Glomerular endothelial cell (primary cell): ENCODE measurements at regions not wholly inside any gene's neighbourhood (a gene's known extent, or its start where the extent isn't known, plus 50 kb on each side); places are given as distances from the start of the nearest gene placed in this dataset.
A peak's percentile ranks its signal among the peaks of the same experiment; 100 is the strongest.
"Not testable (repeated sequence)": the region's sequence is repeated elsewhere in the genome, so short reads cannot be mapped to it uniquely, and the experiment has no call there.

Experiments used
- DNase-seq: peaks from one replicate; pipeline ENCODE4 v3.0.0-alpha.2; 2011; ENCODE audit warnings: low read depth, low spot score; ENCODE audit errors: extremely low read depth

DNA sequence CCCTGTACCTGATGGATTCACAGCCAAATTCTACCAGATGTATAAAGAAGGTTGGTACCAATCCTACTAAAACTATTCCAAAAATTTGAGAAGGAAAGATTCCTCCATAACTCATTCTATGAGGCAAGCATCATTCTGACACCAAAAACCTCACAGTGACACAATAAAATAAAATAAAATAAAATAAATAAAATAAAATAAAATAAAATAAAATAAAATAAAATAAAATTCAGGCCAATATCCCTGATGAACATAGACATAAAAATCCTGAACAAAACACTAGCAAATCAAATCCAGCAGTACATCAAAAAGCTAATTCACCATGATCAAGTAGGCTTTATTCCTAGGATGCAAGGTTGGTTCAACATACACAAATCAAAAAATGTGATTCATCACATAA lies 108.1 kb downstream of the PROX1 start:
- DNase-seq = not testable (repeated sequence)

DNA sequence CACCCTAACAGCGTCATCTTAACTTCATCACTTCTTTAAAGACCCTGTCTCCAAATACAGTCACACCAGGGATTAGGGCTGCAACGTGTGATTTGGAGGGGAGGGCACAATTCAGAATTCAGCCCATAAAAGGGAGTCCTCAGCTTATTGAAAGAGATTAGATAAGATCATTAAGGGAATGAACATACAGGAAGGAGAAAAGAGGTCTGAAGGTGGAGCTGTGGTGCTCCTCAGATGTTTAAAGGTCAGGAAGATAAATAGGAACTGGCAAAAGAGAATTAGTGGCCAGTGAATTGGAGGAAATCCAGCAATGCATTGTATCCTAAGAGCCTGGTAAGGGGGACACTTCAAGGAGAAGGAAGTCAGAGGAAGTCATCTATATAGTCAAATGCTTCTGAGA lies 113.5 kb downstream of the PROX1 start:
- no peak for DNase-seq

DNA sequence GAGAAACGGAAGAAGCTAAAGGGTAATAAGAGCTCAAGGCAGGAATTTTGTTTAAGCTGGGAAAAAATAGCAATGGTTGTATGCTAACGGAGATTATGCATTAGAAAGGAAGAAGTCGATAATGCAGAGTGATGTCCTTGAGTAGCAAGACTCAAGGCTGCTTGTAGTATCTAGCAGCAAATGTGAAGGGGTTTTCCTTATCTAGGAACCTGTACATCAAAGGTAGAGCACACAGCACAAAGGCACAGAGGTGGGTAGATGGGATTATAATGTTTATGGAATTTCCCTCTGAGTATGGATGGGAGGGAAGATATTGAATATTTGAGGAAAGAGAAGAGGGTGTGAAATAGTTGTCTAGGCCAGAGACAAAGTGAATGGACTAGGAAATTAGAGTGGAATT lies 114.1 kb downstream of the PROX1 start:
- no peak for DNase-seq

DNA sequence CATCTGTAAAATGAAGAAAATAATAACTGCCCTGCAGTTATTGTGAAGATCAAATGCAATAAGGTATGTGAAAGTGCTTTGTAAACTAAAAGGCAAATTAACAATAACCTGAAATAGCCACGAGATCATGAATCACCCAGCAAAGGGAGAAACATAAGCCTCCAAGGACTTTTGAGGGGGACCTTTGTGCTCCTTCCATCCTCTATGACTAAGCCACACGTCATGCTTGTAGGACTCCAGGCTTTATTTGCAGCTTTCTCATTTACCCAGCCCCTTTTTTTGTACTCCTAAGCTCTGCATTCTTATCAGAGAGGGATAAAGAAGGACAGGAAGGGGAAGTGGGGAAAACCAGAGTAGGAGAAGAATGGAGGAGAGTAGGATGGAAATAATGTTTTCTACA lies 115.1 kb downstream of the PROX1 start:
- peak; percentile 63 for DNase-seq

DNA sequence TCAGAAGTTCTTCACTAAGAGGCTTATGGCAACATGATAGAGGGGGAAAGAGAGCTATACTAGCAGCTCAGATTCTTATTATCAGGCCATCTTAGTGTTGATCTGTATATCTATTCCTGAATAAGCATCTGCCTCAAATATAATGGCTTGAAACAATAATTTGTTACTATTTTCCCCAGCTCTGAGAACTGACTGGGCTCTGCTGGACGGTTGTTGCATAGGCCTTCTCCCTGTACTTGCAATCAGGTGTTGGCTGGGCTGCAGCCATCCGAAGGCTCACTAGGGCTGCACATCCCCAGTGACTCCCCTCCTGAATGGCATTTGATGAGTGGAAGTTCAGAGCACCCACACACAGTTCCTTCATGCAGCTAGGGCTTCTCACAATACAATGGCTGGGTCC lies 116.0 kb downstream of the PROX1 start:
- DNase-seq = no peak

DNA sequence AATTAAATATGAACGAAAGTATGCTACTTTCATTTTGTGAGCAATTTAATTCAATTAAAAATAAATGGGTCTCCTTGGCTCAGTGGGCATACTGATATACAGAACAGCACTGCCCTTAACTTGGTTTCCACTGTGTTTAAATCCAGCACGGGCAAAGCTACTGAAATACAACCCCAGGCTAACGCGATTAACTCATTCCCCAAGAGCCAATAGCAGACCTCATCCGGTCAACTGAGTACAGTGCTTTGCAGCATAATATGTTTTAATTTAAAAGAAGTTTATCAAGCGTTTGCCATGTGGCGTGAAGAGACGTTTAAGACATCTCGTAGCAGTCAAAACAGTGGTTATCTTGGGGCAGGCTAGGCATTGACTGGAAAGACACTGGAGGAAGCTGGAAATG lies 118.6 kb downstream of the PROX1 start:
- no peak for DNase-seq

DNA sequence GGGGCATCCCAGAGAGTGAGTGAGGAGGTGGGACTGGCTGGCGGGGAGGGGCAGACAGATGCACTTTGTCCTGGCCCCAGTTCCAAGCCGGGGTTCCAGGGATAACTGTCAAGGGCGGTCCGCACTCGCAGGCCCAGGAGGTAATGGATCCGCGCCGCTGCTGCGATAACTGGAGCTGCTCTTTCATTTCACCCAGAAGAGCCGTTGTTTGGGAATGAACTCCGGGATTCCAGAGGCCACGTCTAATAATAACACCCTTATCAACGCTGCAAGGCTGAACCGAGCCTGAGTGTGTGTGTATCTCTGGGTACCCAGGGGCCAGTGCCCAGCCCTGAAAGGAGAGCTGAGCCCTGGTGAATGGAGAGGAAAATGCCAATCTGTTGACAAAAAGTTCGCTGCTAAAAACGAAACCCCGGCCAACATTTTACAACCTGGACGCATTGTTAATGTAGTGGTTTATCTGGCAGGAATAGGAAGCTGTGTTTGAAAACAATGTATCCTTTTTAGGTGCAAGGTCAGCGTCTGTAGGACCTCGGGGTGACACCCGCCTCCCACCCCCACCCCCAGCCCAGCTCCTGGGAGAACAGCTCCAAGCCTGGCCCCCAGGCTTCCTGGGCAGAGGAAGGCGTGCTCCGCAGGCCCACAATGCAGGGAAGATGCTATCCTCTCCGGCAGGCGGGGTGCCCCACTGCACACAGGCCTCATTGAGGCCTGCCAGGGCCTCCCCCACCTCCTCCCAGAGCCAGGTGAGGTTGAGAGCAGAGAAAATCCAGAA lies 119.7 kb downstream of the PROX1 start:
- no peak for DNase-seq

DNA sequence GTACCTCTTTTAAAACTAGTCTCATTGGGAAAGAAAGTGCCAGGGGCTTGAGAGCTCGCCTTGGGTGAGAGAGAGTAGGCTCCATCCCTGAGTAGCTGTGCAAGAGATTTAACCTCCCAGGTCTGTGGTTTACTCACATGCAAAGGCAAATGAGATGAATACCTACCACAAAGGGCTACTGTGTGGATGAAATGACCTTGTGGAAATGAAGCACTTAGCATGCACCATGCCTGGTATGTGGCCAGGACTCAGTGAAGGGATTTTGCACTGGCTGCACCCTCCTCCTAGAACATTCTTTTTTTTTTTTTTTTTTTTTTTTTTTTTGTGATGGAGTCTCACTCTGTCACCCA lies 120.3 kb downstream of the PROX1 start:
- DNase-seq = no peak

DNA sequence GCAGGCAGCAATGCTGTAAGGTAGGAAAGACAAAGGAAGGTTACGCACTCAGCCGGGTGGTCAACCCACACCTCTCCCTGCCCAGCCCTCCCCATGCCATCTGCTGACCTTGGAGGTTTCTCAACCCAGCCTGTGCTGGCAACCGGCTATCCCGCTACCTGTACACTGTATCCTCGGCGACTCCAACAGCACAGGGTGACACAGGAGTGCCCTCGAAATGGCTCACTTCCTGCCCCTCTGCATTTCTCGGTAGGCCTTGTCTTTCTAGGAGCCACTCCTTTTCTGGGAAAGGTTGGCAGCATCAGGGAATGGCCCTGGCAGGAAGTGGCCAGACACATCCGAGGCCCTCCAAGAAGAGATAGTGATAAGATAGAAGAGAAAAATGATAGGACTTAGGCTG lies 124.0 kb downstream of the PROX1 start:
- DNase-seq = no peak

DNA sequence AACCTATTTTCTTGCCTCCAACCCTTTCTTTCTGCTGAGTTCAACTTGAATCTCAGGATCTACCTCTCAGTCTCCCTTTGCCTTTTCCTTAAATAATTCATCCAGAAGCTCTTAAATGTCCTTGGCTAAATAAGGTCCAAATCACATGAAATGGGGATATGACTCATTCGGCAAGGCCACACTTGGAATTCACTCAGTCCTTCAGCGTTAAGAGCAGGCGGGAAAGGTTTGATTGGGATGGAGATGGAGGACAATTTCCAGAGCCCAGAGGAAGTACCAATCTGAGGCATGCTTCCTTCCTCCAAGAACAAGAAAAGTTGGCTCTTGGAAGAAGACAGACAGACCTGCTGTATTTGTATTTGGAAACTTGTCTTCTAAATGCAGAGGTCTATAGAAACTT lies 128.5 kb downstream of the PROX1 start:
- peak; percentile 69 for DNase-seq

DNA sequence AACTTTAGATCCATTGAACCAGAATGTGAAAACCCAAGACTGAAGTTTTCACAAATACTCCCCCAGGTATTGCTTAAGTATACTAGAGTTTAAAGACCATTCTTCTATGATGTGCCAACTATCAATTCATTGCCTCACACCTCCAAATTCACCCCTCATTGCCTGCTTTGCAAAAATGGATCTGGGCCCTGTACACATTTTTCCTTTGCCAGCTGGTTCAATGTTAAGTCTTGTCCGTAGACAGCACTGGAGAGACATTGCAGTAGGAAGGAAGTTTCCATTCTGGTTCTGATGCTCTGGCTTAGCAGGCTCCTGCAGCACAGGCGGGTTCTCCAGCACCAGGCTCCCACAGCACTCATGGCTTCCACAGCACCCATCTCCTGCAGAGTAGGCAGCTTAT lies 130.0 kb downstream of the PROX1 start:
- DNase-seq = no peak

DNA sequence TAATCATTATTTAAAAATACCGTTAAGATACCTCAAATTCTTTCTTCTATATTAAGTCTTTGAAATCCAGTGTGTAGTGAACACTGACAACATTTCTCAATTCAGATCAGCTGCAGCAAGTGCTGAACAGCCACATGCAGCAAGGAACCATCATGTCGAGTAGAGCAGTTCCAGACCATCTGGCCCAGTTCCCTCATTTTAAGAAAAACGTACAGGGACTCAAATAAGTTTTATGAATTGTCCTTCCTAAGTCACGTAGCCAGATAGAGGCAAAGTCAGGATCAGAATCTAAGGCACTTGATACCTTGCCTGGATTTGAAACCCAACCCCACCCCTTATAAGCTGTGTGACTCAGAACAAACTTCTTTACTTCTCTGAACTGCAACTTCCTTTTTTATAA lies 132.4 kb downstream of the PROX1 start:
- no peak for DNase-seq

DNA sequence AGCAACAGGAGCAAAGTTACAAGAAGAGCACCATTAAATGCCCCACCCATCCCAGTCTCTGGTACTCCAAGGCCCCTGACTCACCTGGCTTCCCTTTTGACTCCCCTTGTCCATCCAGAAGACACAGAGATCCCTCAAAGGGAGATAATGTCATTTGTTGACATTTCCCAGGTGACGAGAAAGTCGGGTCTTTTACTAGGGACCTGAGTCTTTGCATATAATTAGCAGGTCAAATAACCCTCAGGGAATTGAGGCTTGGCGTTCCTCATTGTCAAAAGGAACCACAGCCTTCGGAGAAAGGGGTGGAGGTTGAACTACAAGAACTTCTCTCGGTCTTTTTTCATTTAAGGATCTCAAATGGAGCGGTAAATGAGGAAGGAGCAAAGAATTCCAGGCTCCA lies 133.2 kb downstream of the PROX1 start:
- no peak for DNase-seq

DNA sequence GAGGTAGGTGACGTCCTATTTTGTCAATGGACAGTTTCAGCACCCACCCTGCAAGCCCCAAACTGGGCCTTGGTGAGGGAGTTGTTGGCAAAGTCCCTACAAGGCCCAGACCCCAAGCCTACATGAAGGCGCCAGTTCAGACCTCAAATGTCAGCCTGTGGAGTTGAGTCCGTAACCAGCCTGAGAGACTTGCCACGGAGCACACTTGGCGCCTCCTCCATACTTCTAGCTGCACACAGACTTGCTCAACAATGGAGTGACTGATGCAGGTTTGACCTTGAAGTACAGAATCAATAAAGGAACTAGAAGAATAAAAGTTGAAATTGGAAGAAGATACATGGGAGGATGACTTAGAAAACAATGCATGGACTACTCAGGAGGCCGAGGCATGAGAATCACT lies 134.3 kb downstream of the PROX1 start:
- no peak for DNase-seq

DNA sequence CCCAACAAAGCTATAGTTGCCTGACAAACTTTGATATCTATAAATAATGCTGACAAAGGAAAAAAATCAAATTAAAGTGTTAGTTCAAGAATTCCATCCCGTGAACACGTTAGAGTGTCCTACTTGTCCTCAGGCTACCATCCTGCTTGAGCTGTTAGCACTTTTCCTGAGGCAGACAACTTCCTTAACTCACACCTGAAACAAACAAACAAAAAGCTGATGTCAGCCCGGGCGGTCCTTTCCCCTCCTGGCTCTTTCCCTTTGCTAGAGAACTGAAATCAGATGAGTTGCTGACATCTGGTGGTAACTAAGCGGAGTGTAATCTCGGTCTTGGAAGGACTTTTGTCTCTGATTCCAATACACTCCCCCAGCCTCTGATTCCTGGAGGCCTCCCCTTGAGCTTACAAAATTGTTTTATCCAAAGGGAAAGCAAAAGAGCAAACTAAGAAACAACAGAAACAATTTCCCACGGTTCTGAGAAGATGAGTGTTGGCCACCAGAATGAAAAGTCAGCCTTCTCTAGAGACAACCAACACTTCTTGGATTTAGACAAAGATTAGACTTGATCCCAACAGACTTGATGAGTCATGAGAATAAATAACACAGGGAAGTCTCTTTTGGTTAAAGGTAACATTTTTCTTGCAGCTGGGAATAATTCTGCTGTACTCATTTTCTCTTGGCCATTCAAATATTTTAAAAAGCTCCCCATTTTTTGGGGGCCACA lies 135.4 kb downstream of the PROX1 start:
- DNase-seq = peak; percentile 66

DNA sequence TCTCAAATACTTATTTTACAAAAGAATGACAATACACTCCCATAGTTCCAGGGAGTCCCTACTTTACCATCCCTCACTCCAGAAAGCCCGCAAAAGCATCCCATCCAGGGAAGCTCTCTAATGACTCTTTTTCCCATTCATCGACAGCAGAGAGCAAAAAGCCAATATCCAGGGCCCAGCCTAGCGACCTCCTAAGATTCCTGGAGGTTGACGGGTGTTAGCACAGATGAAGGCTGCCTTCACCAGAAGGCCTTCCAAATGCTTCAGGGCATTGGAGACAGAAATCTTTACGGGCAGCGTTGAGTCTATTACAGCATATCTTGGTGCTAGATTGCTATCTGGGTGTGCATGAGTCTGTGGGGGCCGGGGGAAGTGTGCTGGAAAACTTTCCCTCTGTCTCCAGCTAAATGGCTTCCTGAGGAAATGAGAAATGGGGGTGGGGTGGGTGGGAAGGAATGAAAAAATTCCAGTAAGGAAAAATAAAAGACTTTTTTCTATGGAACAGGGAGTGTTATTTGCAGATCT lies 136.6 kb downstream of the PROX1 start:
- DNase-seq = no peak

DNA sequence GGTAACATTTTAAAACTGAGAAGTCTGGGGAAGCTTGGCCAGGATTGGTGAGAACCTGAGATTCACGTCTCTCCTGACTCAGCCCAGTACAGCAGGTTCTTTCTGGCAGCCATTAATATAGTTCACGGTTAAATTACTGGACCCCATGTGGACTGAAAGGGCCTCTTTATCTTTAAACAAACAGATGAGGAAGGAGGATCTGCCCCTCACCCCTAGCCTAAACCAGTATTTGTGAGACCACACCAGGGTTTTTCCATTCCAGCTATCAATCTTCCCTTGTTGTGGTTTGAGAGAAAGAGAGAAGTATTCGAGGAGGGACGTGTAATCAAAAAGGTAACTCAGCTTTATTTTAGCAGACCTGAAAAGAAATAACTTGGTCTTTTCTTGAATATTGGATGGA lies 137.1 kb downstream of the PROX1 start:
- DNase-seq = no peak

DNA sequence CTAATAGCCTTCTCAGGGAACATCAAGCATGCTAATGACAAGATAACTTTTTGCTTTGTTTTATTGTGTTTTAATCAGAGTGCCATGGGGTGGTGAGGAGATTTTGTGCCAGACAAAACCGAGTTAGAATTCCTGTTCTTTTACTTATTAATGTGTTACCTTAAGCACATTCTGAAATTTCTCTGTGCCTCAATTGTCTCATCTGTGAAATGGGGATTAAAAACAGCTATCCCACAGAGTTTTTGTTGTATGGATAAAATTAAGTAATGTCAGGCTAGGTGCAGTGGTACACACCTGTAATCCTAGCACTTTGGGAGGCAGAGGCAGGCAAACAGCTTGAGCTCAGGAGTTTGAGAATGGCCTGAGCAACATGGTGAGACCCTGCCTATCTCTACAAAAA lies 138.0 kb downstream of the PROX1 start:
- DNase-seq = no peak

DNA sequence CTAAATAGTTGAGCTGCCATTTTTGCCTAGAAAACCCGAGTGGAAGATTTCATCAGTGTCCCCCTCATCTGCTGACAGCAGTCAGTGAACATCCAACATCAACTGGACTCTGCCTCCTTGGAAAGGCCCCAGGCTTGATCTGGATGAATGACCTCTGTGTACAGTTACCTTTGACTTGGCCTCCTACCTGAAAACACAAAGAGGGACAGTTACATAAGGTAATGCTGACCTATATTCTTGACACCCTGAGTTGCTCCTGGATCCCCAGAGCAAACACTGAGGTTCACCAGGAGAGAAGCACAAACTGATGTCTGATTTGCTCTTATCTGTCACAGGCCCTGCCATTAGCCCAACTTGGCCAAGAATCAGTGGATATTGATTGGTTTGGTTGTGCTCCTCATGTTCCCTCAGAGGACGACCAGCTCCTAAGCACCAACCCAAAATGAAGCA lies 138.9 kb downstream of the PROX1 start:
- no peak for DNase-seq

DNA sequence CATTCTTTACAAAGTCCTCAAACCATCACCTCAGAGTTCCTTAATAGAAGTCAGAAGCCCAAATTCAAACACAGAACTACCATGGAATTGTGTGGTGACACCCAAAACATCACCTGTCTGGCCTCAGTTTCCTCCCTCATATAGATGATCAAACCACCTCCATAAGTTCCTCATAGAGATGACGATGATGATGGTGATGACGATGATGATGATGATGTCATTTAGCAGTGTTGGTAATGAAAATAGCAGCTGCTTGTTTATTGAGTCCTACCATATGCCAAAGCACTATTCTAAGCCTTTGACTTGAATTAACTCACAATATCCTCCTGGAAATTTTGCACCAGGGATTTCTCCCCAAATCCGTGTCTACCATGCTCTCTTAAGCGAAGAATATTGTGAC lies 139.9 kb downstream of the PROX1 start:
- no peak for DNase-seq

DNA sequence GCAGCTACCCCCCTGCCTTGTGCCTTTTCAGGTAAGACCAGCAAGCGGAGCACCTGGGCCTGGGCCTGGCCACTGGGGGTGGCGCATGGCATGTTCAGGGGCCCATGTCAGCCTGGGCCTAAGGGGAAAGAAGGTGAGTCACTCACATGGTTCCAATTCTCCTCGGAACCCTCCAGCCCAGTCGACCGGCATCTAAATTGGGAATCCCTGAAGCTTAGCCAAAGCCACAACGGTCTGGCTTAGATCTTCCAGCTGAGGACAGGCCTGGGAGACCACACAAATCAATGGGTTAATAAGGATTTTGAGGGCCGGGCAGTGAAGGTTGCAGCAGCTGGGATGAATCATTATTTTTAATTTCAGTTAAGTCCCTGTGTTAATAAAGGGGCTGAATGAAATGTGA lies 145.1 kb upstream of the SMYD2 start:
- no peak for DNase-seq

DNA sequence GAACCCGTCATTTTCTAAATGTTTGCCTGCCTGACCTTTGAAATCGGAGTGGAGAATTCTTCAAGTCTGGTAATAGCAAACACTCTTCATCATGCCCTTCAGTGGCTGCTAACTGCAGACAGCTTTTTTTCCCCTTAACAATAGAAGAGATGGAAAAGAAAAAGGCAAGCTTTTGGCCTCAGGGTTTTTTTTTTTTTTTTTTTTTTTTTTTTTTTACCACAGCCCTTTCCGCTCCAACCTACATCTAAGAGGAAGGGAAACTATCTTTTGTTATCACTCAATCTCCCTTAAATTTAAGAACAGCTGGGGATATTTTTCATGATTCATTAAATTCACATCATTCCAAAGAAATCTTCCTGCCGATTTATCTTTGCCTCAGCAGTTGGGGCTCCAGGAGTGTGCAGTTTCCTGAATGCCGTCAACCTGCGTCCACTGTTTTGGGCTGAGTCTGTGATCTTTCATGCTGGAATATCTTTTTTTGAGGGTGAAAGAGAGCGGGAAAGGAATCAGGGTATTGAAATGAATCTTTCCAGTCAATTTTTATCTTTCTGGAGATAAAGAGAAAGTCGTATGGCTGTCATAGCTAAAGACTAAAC lies 144.5 kb upstream of the SMYD2 start:
- DNase-seq = no peak
